ENCODE measurements at regions not wholly inside any gene's neighbourhood (a gene's known extent, or its start where the extent isn't known, plus 50 kb on each side); places are given as distances from the start of the nearest gene placed in this dataset.

DNA sequence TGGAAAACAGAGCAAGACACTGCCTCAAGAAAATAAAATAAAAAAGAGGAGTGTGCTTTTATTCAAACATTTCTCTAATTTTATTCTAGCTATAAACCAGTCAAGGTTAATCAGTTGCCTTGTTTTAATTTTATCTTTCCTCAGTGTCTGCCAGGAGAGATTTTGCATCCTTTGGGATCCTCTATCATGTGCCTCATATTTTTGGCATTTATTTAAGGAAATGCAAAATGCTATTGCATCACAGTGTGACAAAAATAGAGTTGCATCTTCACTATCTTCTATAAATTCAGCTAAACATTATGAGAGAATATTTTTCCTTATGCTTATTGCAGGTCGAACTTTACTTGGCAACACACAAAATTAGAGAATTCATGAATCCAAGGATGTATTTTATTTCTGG, 639.0 kb upstream of the KLF12 start:
- no peak for TF ChIP-seq SAP30 (IDR thresholded peaks at IDR 0.05; ENCODE audit: insufficient read depth, insufficient replicate concordance, low read length)
- TF ChIP-seq NRF1 (IDR thresholded peaks at IDR 0.05; ENCODE audit: low read depth, low read length), result no peak
- no peak overlapping the region for H3K4ac ChIP-seq (replicated peaks; ENCODE audit: insufficient read length, low read depth, low read length)
- H4K20me1 ChIP-seq (replicated peaks in 1 of 2; ENCODE audit: control insufficient read depth in 1 of 2, insufficient read depth in 2 of 2, low read length in 2 of 2), result no peaks in the 10 kb centered on the region
- H3K4me1 ChIP-seq (replicated peaks in 1 of 4; ENCODE audit: control insufficient read depth in 3 of 4, insufficient read depth in 4 of 4, low read length in 3 of 4), result peaks cover 0 to 4% (median 0%) of the 10 kb centered on the region in 4 experiments; a peak in 1 of 7 replicates
- H3K36me3 ChIP-seq (ENCODE audit: control insufficient read depth in 2 of 4, insufficient read depth in 4 of 4, low read length in 3 of 4), result no peaks in the 10 kb centered on the region; a peak in 1 of 8 replicates
- CTCF ChIA-PET (ENCODE audit: partially characterized antibody), result interaction anchor here (0.9 kb wide), 1 partner anchor 822 kb away, joined by 3 read pairs; no protein-coding TSS in a partner anchor
- no peak overlapping the region for H2BK20ac ChIP-seq (ENCODE audit: low read length)
- no peak overlapping the region for H4K8ac ChIP-seq (ENCODE audit: extremely low read depth, insufficient read depth, low read length)
- H2BK120ac ChIP-seq (replicated peaks; ENCODE audit: low read depth, low read length), result no peak overlapping the region
- no peak overlapping the region for H2BK15ac ChIP-seq (ENCODE audit: low read length)
- H3K79me2 ChIP-seq (ENCODE audit: control insufficient read depth in 1 of 2, insufficient read depth in 2 of 2, low read length in 2 of 2), result no peaks in the 10 kb centered on the region
- no peak overlapping the region for H2BK5ac ChIP-seq (ENCODE audit: low read depth, low read length)
- no peak overlapping the region for H3K14ac ChIP-seq (ENCODE audit: insufficient read length)
- no peak overlapping the region for H3K4me3 ChIP-seq (ENCODE audit: extremely low read depth in 1 of 4, insufficient read depth in 2 of 4, low read depth in 3 of 4, low read length in 4 of 4)
- H3K23me2 ChIP-seq (ENCODE audit: low read depth, low read length), result no peaks in the 10 kb centered on the region
- no peak overlapping the region for H4K91ac ChIP-seq (replicated peaks; ENCODE audit: insufficient read length, low read length)
- H3K79me1 ChIP-seq (ENCODE audit: low read depth, low read length), result no peaks in the 10 kb centered on the region
- 83% methylated on average over 1 of the region's 1 CpG; no CpG with 5 or more reads in 1 of the 2 experiments for WGBS, 2 experiments (ENCODE audit: extremely low coverage in 1 of 2, insufficient coverage in 1 of 2, insufficient read length in 1 of 2, insufficient replicate concordance in 2 of 2, low coverage in 1 of 2, low lambda C conversion rate in 2 of 2, missing lambda C conversion rate in 1 of 2)
- H3K27ac ChIP-seq (ENCODE audit: low read depth, low read length), result no peak overlapping the region
- no peak overlapping the region for H3K4me2 ChIP-seq (ENCODE audit: insufficient read depth in 1 of 2, low read depth in 2 of 2, low read length in 2 of 2)
- no peak overlapping the region for H3K9ac ChIP-seq (replicated peaks in 1 of 4; ENCODE audit: extremely low read depth in 1 of 4, low read depth in 3 of 4, low read length in 3 of 4)
- H3K27me3 ChIP-seq (replicated peaks in 1 of 4; ENCODE audit: control insufficient read depth in 3 of 4, extremely low read depth in 1 of 4, insufficient read depth in 3 of 4, low read length in 3 of 4), result no peaks in the 10 kb centered on the region
- no peak overlapping the region for H3K56ac ChIP-seq (replicated peaks; ENCODE audit: insufficient read length, low read depth, low read length)
- POLR2A ChIA-PET (ENCODE audit: partially characterized antibody), result no interaction called here
- FAIRE-seq (no peak), DNase-seq (ENCODE audit: low read depth in 1 of 2, low spot score in 2 of 2) (no peak)
- no peak overlapping the region for H2BK12ac ChIP-seq (ENCODE audit: low read depth, low read length)
- H2AK5ac ChIP-seq (ENCODE audit: low read depth, low read length), result no peak overlapping the region
- no peaks in the 10 kb centered on the region for H3K9me3 ChIP-seq (ENCODE audit: insufficient read depth in 2 of 2, low read depth in 1 of 2, low read length in 1 of 2)
- H3K23ac ChIP-seq (ENCODE audit: insufficient read length), result no peak overlapping the region
- H3K18ac ChIP-seq (ENCODE audit: extremely low read depth, low read length), result no peak overlapping the region
- H2AFZ ChIP-seq (ENCODE audit: low read length), result no peak overlapping the region
- H4K5ac ChIP-seq (ENCODE audit: insufficient read length, low read depth, low read length), result no peak overlapping the region
